ENCODE measurements at regions not wholly inside any gene's neighbourhood (a gene's known extent, or its start where the extent isn't known, plus 50 kb on each side); places are given as distances from the start of the nearest gene placed in this dataset.

DNA sequence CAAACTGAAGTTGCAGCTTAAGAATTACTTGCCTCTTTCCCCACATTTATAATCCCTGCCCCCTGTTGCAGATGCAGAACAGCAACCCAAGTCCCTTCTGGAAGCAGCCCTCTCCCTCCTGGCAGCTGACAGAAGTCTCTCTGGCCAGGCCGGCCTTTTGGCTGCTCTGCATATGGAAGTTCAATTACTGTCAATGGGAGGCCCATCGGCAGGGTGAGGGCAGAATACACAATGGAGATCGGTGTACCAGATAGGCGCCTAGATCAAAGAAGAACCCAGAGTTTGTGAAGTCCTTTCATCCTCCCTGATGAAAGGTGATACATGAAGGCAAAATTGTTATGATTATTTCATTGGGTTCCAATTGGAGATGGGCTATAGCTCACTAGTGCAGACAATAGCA lies 327.9 kb upstream of the CTNNB1 start:
- TF ChIP-seq, protein P1, sequence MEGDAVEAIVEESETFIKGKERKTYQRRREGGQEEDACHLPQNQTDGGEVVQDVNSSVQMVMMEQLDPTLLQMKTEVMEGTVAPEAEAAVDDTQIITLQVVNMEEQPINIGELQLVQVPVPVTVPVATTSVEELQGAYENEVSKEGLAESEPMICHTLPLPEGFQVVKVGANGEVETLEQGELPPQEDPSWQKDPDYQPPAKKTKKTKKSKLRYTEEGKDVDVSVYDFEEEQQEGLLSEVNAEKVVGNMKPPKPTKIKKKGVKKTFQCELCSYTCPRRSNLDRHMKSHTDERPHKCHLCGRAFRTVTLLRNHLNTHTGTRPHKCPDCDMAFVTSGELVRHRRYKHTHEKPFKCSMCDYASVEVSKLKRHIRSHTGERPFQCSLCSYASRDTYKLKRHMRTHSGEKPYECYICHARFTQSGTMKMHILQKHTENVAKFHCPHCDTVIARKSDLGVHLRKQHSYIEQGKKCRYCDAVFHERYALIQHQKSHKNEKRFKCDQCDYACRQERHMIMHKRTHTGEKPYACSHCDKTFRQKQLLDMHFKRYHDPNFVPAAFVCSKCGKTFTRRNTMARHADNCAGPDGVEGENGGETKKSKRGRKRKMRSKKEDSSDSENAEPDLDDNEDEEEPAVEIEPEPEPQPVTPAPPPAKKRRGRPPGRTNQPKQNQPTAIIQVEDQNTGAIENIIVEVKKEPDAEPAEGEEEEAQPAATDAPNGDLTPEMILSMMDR (IDR thresholded peaks at IDR 0.05; ENCODE audit: insufficient read depth, low read length), result no peak
- TF ChIP-seq, protein P2, sequence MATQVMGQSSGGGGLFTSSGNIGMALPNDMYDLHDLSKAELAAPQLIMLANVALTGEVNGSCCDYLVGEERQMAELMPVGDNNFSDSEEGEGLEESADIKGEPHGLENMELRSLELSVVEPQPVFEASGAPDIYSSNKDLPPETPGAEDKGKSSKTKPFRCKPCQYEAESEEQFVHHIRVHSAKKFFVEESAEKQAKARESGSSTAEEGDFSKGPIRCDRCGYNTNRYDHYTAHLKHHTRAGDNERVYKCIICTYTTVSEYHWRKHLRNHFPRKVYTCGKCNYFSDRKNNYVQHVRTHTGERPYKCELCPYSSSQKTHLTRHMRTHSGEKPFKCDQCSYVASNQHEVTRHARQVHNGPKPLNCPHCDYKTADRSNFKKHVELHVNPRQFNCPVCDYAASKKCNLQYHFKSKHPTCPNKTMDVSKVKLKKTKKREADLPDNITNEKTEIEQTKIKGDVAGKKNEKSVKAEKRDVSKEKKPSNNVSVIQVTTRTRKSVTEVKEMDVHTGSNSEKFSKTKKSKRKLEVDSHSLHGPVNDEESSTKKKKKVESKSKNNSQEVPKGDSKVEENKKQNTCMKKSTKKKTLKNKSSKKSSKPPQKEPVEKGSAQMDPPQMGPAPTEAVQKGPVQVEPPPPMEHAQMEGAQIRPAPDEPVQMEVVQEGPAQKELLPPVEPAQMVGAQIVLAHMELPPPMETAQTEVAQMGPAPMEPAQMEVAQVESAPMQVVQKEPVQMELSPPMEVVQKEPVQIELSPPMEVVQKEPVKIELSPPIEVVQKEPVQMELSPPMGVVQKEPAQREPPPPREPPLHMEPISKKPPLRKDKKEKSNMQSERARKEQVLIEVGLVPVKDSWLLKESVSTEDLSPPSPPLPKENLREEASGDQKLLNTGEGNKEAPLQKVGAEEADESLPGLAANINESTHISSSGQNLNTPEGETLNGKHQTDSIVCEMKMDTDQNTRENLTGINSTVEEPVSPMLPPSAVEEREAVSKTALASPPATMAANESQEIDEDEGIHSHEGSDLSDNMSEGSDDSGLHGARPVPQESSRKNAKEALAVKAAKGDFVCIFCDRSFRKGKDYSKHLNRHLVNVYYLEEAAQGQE (IDR thresholded peaks at IDR 0.05; ENCODE audit: insufficient replicate concordance, low read depth), result no peak
- TF ChIP-seq POLR2AphosphoS5 (IDR thresholded peaks at IDR 0.05; ENCODE audit: low read depth), result no peak
- no peak for TF ChIP-seq SPI1 (IDR thresholded peaks at IDR 0.05; ENCODE audit: borderline replicate concordance, low read depth)
- no peak for TF ChIP-seq GABPA (IDR thresholded peaks at IDR 0.05; ENCODE audit: low read depth)
